GM04504 (cell line): ENCODE measurements at regions not wholly inside any gene's neighbourhood (a gene's known extent, or its start where the extent isn't known, plus 50 kb on each side); places are given as distances from the start of the nearest gene placed in this dataset.

ENCODE experiments used
- DNase-seq: peaks from one replicate; pipeline ENCODE4 v3.0.0-alpha.2; 2012; ENCODE audit warnings: low read depth

DNA sequence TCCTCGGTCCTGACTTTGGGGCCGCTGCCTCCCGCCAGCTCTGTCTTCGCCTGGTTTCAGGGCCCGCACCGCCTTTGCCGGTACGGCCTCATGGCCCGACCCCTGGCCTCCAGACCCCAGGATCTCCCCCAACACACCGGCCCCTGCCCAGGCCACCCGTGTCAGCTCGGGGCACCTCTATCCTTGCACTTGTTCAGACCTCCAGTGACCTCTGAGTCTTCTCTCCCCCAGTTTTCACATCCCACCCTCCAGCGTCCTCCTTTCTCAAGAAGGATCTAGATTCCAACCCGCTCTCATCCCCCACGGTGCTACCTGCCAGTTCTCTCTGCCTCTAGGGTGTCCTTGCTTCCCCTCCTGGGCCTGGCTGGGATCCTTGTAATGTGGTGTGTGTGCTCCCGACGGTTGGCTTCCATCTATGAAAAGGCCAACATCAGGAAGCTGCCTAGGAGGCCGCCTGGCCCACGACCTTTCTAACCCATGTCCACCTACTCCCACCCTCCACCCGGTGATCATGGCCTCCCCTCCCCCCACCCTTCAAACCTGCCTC is 61.1 kb downstream of the SPATA31C2 start:
- no peak for DNase-seq

DNA sequence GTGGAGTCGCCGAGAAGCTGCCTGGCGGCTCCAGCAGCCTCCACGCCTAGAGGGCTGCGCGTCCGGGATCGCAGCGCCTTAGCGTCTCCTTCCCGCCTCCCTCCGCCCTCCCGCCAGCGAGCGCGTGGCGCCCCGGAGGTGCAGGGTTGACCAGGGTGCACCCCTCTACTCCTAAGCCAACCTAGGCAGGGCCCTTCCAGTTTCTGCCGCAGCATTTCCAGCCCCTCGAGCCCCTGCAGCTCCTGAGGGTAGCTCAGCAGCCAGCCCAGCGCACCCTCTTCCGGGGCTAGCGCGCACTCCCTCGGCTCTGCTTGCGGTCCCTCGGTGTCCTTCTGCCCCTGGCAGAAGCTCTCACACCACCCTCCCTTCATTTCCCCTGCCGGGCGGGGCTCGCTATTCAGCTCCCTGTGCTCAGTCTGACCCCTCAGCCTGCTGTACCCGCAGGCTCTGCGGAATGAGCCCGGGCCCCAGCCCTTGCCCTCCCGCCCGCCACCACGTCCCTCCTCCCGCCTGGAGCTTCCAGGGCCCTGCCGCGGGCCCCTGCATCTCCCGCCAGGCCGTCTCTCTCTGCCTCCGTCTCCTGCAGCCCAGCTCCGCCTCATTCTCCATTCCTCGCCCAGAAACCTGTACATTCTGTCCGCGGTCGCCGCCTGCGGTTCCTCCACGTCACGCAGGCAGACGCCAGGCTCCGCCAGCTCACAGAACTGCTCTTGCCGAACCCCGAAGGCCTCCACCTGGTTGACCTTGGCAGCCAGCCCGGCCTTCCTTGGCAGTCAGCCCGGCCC is 61.8 kb downstream of the SPATA31C2 start:
- DNase-seq, result peak; percentile 30

DNA sequence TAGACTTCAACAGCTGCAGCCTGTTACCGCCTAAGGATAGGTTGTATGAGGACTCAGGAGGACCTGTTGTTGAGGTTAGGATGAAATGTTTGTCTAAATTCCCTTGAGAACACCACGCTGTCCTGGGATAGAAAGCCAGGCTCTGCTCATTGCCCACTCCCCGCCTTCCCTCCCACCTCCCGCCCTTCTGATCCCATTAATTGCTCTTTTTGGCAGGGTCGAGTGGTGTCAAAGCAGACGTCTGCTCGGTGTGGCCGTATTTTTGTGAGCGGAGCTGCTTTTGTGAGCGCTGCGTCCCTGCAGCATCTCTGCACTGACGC is 62.3 kb downstream of the SPATA31C2 start:
- DNase-seq, result no peak

DNA sequence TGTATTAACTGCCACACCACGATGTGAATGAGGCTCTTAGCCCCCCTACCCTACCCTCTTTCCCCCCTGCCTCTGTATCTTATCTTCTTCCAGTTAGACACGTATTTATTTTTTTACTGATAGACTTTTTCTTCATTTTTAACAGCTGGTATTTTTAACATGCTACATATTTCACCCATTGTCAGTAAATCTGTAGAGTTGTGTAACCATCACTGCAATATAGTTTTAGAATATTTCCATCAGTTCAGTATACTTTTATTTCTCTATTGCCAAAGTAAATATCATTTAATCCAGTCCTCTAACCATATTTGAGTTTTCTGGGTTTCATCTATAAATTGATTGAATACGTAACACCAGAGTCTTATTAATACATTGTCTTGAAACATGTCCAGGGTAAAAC is 62.8 kb downstream of the SPATA31C2 start:
- DNase-seq, result no peak

DNA sequence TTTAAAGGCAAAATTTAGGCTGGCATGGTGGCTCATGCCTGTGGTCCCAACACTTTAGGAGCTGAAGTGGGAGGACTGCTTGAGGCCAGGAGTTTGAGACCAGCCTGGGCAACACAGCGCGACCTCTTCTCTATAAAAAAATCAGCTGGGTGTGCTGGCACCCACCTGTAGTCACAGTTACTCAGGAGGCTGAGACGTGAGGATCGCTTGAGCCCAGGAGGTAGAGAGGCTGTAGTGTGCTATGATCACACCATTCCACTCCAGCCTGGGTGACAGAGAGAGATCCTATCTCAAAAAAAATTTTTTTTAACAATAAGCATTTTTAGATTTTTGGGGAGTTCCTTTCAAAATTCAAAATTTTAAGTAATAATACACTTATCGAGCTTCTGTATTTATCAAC is 63.3 kb downstream of the SPATA31C2 start:
- DNase-seq, result no peak

DNA sequence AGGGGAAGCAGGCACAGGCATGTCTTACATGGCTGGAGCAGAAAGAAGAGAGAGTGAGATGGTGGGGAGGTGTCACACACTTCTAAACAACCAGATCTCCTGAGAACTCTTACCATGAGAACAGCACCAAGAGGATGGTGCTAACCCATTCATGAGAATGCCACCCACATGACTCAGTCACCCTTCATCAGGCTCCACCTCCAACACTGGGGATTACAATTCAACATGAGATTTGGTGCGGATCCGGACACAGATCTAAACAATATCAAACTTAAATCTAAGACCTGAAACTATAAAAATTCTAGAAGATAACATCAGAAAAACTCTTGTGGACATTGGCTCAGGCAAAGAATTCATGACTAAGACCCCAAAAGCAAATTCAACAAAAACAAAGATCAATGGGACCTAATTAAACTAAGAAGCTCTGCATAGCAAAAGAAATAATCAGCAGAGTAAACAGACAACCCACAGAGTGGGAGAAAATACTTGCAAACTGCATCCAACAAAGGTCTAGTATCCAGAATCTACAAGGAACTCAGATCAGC is 65.4 kb downstream of the SPATA31C2 start:
- no peak for DNase-seq

DNA sequence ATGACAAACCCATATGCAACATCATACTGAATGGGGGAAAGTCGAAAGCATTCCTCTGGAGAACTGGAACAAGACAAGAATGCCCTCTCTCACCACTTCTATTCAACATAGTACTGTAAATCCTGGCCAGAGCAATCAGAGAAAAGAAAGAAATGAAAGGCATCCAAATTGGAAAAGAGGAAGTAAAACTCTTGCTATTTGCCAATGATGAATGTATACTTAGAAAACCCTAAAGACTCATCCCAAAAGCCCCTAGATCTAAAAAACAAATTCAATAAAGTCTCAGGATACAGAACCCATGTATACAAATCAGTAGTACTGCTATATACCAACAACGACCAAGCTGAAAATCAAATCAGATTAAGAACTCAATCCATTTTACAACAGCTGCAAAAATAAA is 66.9 kb downstream of the SPATA31C2 start:
- no peak for DNase-seq

DNA sequence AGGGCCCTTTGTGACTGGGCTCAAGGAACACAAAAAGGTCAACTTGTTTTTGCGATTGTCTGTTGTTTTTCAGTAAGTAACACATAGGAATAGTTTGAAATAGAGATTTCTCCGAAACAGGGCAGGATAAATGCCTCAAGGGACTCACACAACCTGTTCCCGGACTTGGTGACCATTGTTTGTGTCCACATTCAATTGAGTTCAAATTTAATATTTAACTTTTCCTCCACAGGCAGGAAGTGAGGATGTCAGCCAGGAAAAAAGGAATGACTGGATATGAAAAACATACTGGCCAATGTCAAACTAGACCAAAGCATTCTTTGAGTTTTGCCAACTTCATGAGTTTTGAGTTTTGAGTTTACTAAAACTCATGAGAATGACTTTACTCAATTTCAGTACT is 72.7 kb downstream of the SPATA31C2 start:
- no peak for DNase-seq

DNA sequence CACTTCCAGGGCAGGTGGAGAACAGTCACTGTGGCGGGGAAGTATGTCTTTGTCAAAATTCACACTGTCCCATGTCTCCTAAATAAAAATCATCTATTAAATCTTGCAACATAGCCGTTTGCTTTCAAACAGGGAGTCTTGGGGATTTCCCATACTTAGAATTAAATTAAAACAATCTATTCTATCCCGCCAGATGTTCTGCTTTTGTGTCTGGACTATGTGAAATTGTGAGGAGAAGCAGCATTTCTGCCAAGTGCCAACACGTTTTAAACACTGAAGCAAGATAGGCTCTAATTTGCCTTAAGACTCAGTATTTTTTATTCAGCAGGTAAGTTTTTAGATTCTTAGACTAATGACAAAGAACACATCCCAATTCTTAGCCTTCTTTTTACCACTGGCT is 73.7 kb downstream of the SPATA31C2 start:
- no peak for DNase-seq

DNA sequence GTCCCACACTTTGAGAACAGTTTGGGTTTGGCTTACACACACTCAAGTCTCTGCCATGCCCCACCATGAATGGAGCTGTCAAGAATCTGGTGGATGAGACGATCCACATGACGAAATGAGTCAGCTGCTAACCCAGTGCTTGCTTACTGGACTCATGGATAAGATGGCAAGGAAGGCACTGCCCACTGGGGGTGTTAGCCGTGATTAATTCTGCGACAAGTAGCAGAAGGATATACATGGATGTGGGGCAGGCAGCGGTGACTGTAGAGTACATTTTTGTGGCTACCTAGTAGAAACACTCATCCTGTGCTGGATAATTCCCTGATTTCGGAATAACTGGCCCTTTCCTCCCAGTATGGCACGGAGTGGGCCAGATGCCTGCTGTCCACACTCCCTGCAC is 77.5 kb downstream of the SPATA31C2 start:
- DNase-seq, result no peak

DNA sequence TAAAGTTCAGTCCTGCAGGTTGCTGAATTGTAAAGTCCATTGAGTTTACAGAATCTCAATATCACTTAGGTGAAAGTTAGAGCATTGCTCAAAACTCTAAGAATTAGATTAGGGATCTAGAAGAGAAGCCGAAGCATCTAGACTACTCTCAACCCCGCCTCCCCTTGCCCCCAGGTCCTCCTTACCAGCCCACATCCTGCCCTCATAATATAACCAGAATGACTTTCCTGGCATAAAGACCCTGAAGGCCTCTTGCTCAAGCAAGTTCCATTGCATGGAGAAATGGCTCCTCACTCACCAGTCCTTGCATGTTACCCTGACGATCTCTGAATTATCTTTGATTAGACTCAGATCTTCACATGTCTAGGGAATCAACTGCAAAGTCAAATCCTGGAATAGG is 78.8 kb downstream of the SPATA31C2 start:
- DNase-seq, result no peak

DNA sequence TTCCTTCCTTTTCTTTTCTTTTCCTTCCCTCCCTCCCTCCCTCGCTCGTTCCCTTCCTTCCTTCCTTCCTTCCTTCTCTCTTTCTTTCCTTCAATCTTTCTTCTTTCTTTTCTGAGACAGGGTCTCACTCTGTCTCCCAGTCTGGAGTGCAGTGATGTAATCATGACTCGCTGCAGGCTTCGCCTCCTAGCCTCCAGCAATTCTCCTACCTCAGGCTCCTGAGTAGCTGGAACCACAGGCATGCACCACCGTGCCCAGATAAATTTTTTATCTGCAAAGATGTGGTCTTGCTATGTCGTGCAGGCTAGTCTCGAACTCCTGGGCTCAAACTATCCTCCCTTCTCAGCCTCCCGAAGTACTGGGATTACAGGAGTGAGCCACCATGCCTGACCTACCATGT is 81.4 kb downstream of the SPATA31C2 start:
- no peak for DNase-seq

DNA sequence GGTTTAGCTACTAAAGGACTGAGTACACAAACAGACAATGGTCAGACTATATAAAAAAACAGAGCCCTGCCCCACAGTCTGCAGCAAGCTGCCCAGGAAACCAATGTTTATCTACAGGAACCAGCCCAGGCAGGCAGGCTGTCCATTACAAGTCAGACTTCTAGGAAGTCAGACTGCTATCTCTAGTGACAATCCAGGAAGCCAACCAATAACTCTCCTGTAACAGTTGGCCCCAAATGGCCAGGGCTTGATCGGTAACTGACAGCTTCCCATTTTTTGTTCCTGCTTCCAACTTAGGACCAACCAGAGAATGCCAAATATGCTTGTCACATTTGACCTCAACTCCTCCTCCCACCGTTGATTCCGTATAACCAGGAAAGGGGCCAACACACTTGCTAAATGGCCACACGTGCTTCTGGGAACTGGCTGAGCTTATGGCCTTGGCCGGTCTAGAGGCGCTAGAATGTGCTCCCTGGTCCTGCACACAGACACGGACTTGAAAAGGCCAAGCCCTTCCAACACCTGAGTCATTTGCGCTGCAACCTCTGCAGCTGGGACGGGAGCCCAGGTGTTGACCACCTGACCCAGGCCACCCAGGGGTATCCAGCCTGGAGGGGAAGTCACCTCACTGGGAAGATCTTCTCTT is 79.6 kb upstream of the CDK20 start:
- no peak for DNase-seq

DNA sequence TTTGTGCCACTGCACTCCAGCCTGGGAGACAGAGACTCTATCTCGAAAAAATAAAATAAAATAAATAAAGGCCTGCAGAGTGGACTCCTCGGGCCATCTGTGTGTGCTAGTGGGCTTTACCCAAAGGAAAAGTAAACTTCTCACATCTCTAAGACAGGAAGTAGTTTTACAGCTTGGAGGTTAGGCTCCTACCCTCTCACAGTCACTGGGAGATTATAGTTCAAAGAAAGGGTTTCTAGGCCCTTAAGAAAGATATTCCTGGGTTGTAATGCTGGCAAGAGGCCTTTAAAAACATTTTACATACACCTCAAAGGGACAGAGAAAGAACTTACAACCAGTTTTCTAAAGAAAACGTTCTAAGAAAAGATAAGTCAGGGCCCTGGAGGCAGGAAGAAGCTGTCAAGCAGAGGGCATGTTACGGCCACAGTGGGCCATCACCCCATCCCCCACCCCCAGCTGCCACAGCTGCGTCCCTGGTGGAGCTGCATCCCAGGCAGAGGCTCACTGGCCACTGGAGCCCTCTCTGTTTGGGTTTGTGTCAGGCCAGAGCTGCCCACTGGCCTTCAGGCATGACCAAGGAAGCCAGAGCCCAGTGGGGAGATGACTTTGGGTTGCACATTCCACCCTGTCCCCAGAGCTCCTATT is 78.1 kb upstream of the CDK20 start:
- no peak for DNase-seq

DNA sequence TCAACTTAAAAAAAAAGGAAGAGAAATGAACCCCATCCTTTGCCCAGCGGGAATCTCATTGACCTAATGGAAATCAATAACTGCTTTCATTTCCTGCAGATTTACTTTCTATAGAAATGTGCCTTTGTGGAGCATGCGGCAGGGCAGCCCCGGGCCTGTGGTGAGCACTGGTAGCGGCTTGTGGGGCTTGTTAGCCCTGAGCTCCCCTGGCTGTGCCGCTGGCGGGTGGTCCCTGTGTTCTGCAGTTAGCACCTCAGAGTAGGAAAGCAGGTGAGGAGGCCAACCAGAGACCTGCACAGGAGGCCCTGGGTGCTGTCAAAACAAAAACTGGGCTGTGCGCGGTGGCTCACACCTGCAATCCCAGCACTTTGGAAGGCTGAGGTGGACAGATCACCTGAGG is 76.8 kb upstream of the CDK20 start:
- DNase-seq, result no peak

DNA sequence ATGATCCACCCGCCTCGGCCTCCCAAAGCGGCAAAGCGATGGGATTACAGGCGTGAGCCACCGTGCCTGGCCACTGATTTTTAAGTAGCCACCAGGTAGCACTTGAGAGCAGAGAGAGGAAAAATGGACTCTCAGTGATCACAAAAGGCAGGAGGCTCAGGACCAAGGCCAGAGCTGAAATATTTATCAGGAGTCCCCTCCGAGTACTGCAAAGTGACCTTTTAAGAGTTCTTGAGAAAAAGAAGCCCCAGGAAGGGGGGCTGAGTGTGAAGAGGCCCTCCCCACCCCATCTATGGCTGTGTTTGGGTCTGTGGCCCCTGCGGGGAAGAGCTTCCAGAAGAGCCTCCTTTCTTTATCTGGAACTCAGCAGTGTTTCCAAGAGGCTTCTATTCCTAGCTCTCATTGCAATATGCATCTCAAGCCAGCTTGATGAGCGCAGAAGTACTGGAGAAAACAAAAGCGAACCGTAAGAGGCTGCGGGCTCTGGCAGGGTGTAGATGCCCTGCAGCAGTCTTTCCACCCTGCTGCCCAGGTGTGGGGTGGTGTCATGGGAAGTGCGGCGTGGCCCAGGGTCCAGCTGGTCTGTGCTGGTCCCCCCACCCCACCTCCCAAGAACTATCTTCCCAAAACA is 75.5 kb upstream of the CDK20 start:
- no peak for DNase-seq

DNA sequence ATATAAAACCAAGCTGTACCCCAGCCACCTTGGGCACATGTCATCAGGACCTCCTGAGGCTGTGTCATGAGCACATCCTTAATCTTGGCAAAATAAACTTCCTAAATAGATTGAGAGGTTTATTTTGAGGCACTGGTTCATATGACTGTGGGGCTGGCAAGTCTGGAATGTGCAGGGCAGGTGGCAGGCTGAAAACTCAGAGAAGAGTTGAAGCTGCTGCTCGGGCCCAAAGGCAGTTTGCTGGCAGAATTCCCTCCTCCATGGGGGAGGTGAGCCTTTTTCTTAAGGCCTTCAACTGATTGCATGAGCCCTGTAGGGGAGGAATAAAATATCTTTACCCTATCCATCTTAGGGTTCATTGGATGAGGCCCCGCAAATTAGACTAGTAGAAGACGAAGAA is 72.2 kb upstream of the CDK20 start:
- no peak for DNase-seq

DNA sequence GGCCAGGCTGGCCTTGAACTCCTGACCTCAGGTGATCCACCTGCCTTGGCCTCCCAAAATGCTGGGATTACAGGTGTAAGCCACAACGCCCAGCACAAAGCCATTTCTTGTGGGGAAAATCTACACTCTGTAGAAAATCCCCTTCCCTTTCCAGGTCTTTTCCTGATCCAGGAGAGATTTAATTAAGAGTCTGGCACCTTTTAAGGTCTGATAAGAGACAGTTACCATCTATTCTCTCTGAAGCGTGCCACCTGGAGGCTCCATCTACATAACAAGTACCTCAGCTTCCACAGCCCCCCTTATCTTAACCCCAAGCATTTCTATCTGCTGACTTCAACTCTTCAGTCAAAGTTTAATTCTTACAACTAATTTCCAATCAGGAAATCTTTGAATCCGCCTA is 71.4 kb upstream of the CDK20 start:
- DNase-seq, result no peak

DNA sequence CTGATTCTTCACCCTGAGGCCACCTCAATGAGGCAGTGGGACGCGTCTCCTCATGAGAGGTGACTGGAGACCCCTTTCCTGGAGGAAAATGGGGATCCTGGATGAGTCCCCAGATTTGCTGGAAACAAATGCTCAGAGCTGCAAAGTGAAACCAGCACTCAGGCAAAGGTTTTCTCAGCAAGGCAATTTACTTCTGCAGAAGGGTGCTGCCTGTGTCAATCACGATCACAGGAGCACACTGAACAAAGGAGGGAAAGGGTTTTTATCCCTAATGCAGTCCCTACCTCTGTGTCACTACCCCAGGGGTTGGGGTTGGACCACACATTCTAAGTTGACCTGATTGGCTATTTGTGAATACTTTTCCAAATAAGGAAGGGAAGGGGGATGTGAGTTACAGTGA is 69.9 kb upstream of the CDK20 start:
- no peak for DNase-seq

DNA sequence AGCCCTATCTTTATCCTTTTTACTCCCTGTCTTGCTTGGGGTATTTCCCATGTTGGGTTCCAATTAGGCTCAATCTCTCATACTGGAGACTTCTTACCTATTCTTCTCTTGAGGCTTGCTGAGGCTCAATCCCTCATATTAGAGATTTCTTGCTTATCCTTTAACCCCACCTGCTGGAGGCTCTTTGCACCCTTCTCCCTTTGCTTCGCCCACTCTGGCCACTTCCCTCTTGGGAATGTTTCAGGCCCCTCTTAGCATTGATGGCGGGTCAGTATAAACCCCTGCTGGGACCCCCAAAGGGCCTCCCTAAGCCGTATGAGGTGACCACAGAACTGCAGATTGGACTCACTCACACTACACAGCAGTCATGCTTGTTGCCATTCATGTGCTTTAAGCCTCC is 69.3 kb upstream of the CDK20 start:
- DNase-seq, result no peak

DNA sequence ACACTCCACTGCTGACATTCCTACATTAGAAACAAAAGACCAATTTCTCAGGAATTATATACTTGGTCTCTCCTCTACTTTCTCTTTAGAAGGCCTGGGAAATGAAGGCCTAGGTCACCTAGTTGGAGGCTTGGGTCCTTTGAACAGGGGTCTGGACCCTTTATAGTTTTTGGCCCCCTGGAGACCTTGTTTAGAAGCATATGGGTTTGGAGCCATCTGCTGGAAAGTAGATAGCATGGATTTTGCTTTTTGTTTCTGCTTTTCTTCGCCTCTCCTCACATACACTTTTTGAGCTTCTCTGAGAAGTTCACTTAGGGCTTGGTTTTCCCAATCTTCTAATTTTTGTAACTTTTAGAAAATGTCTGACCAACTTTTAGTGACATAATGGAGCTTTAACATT is 67.1 kb upstream of the CDK20 start:
- DNase-seq, result no peak

DNA sequence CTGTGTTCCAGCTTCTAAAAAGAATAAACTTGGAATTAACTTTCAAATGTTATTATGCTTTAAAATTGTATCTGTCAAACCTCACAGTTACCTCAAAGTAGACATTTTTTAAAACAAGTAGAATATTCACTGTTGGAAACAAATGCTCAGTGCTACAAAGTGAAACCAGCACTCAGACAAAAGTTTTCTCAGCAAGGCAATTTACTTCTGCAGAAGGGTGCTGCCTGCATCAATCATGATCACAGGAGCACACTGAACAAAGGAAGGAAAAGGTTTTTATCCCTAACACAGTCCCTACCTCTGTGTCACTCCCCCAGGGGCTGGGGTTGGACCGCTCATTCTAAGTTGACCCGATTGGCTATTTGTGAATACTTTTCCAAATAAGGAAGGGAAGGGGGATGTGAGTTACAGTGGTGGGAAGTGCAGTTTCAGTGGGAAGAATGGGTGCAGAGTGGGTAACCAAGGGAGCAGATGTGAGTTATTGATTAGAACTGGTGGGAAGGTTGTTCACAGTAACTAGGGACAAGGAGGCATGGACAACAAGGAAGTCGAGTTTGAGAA is 63.0 kb upstream of the CDK20 start:
- DNase-seq, result no peak
